ENCODE measurements at regions not wholly inside any gene's neighbourhood (a gene's known extent, or its start where the extent isn't known, plus 50 kb on each side); places are given as distances from the start of the nearest gene placed in this dataset.

- no peak for DNase-seq (ENCODE audit: low read depth)
Measured at GRCh38 chr2:215597577-215597976, 161.7 kb upstream of the FN1 start.

GRCh38 chr2:215594766-215595165 is 158.9 kb upstream of the FN1 start:
- DNase-seq (ENCODE audit: low read depth), result no peak

- no peak for DNase-seq (ENCODE audit: low read depth)
Measured at GRCh38 chr2:215590010-215590745, 154.3 kb upstream of the FN1 start.

- DNase-seq (ENCODE audit: low read depth), result no peak
Measured at GRCh38 chr2:215583881-215584280, 148.0 kb upstream of the FN1 start.

- peak; percentile 93 for DNase-seq (ENCODE audit: low read depth)
Measured at GRCh38 chr2:215579809-215580208, 143.9 kb upstream of the FN1 start.

- peak; percentile 56 for DNase-seq (ENCODE audit: low read depth)
Measured at GRCh38 chr2:215577356-215577755, 141.5 kb upstream of the FN1 start.

- DNase-seq (ENCODE audit: low read depth), result no peak
Measured at GRCh38 chr2:215576572-215576971, 140.7 kb upstream of the FN1 start.

- DNase-seq (ENCODE audit: low read depth), result no peak
Measured at GRCh38 chr2:215573496-215573895, 137.6 kb upstream of the FN1 start.

GRCh38 chr2:215572341-215572848 is 136.5 kb upstream of the FN1 start:
- DNase-seq (ENCODE audit: low read depth), result no peak

- no peak for DNase-seq (ENCODE audit: low read depth)
Measured at GRCh38 chr2:215571689-215572088, 135.8 kb upstream of the FN1 start.

GRCh38 chr2:215567504-215567903 is 131.6 kb upstream of the FN1 start:
- DNase-seq (ENCODE audit: low read depth), result no peak

GRCh38 chr2:215565897-215566296 is 130.0 kb upstream of the FN1 start:
- no peak for DNase-seq (ENCODE audit: low read depth)

- DNase-seq (ENCODE audit: low read depth), result no peak
Measured at GRCh38 chr2:215557701-215558100, 121.8 kb upstream of the FN1 start.

- DNase-seq (ENCODE audit: low read depth), result no peak
Measured at GRCh38 chr2:215556979-215557378, 121.1 kb upstream of the FN1 start.

- DNase-seq (ENCODE audit: low read depth), result no peak
Measured at GRCh38 chr2:215554689-215555498, 119.0 kb upstream of the FN1 start.

- DNase-seq (ENCODE audit: low read depth), result no peak
Measured at GRCh38 chr2:215553946-215554345, 118.1 kb upstream of the FN1 start.

GRCh38 chr2:215552144-215552580 is 116.3 kb upstream of the FN1 start:
- DNase-seq (ENCODE audit: low read depth), result no peak

GRCh38 chr2:215550331-215550730 is 114.5 kb upstream of the FN1 start:
- no peak for DNase-seq (ENCODE audit: low read depth)

- no peak for DNase-seq (ENCODE audit: low read depth)
Measured at GRCh38 chr2:215548714-215549113, 112.8 kb upstream of the FN1 start.

- no peak for DNase-seq (ENCODE audit: low read depth)
Measured at GRCh38 chr2:215542690-215543089, 106.8 kb upstream of the FN1 start.

- DNase-seq (ENCODE audit: low read depth), result peak; percentile 83
Measured at GRCh38 chr2:215540658-215541057, 104.8 kb upstream of the FN1 start.

GRCh38 chr2:215537611-215538010 is 101.7 kb upstream of the FN1 start:
- no peak for DNase-seq (ENCODE audit: low read depth)

- DNase-seq (ENCODE audit: low read depth), result no peak
Measured at GRCh38 chr2:215536510-215536909, 100.6 kb upstream of the FN1 start.

All from HS-5 (cell line).